ENCODE measurements at regions not wholly inside any gene's neighbourhood (a gene's known extent, or its start where the extent isn't known, plus 50 kb on each side); places are given as distances from the start of the nearest gene placed in this dataset.

DNA sequence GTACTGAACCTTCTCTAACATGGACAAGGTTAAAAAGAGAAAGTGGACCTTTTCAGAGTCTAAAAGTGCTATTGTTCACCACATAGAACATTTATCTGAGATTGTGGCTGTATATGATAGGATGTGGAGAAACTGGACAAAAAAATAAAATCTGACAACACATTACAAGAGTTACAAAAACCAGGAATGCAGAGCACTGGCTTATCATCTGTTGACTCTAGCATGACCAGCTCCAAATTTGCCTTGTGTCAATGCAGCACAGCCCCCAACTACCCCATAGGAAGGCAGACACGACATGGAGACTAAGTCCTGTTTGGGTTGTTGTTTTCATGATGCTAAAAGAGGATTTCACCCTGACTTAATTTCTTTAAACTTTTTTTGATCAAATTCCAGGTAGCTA, 436.9 kb upstream of the MARCKS start:
- Mint-ChIP-seq H3K27me3 (no peaks in the 10 kb centered on the region), H3K36me3 (no peaks in the 10 kb centered on the region), H3K27ac (no peak overlapping the region), H3K9me3 (peaks cover 0 to 4% (median 0%) of the 10 kb centered on the region in 3 donors), H3K4me3 (no peak overlapping the region), H3K4me1 (no peaks in the 10 kb centered on the region)
- Histone ChIP-seq H3K36me3 (ENCODE audit: control insufficient read depth in 2 of 2, extremely low read depth in 1 of 2, insufficient read depth in 1 of 2, low read length in 1 of 2) (no peaks in the 10 kb centered on the region), H3K4me1 (ENCODE audit: control insufficient read depth in 1 of 2, extremely low read depth in 1 of 2, insufficient read depth in 2 of 2, low read length in 2 of 2) (no peaks in the 10 kb centered on the region), H3K27me3 (replicated peaks in 1 of 2; ENCODE audit: control insufficient read depth in 2 of 2, extremely low read depth in 1 of 2, insufficient read depth in 2 of 2, low read length in 1 of 2) (no peaks in the 10 kb centered on the region), H3K9me3 (no peaks in the 10 kb centered on the region), H3K4me3 (ENCODE audit: control insufficient read depth in 1 of 2, extremely low read depth in 1 of 2, low read length in 1 of 2) (no peak overlapping the region), H3K27ac (ENCODE audit: low read length) (no peak overlapping the region)
- no peak for DNase-seq
- ChIA-PET POLR2A (no interaction called here), CTCF (no interaction called here)
- no peak for ATAC-seq (replicated peaks in 1 of 4)
- WGBS (ENCODE audit: insufficient coverage), result no CpG with 5 or more reads among the region's 1 CpG

DNA sequence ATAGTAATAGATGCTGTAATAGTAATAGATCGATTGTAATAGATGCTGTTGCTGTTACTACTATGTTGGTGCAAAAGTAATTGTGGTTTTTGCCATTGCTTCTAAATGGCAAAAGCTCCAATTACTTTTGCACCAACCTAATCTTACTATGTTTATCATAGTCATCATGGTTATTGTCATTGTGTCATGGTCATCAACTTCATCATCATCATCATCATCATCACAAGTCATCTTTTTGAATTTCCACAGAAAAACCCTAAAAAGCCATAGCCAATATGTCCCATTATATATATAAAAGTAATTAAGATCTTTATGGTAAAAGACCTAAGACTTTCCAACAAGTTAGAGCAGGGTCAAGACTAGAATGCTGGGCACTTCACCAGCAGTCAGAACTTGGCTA, 435.1 kb upstream of the MARCKS start:
- Histone ChIP-seq H3K9me3 (no peaks in the 10 kb centered on the region), H3K27ac (ENCODE audit: low read length) (no peak overlapping the region), H3K27me3 (replicated peaks in 1 of 2; ENCODE audit: control insufficient read depth in 2 of 2, extremely low read depth in 1 of 2, insufficient read depth in 2 of 2, low read length in 1 of 2) (no peaks in the 10 kb centered on the region), H3K36me3 (ENCODE audit: control insufficient read depth in 2 of 2, extremely low read depth in 1 of 2, insufficient read depth in 1 of 2, low read length in 1 of 2) (no peaks in the 10 kb centered on the region), H3K4me1 (ENCODE audit: control insufficient read depth in 1 of 2, extremely low read depth in 1 of 2, insufficient read depth in 2 of 2, low read length in 2 of 2) (no peaks in the 10 kb centered on the region), H3K4me3 (ENCODE audit: control insufficient read depth in 1 of 2, extremely low read depth in 1 of 2, low read length in 1 of 2) (no peak overlapping the region)
- H3K4me3 Mint-ChIP-seq, result no peak overlapping the region
- no peak overlapping the region for H3K27ac Mint-ChIP-seq
- CTCF ChIA-PET, result no interaction called here
- POLR2A ChIA-PET, result no interaction called here
- peaks cover 0 to 4% (median 0%) of the 10 kb centered on the region in 3 donors for H3K9me3 Mint-ChIP-seq
- ATAC-seq (replicated peaks in 1 of 4) (no peak), DNase-seq (no peak)
- no peaks in the 10 kb centered on the region for H3K27me3 Mint-ChIP-seq
- no CpG with 5 or more reads among the region's 1 CpG for WGBS (ENCODE audit: insufficient coverage)
- no peaks in the 10 kb centered on the region for H3K4me1 Mint-ChIP-seq
- H3K36me3 Mint-ChIP-seq, result no peaks in the 10 kb centered on the region

DNA sequence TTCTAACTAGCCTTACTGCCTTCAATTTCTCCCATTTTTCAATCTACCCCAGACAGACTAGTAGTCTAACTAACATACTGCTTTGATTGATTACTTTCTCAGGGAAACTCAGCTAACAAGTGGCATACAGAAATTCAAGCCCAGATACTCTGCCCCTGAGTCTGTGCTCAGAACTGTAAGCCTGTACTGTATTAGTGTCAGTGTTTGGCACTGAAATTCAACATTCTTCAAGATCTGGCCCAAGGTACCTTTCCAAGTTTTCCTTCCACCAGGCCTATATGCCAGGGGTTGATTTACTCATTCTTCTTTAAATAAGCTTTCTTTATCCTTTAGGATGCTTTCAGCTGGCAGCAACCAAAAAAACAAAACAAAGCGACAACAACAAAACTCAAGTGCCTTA, 433.2 kb upstream of the MARCKS start:
- Mint-ChIP-seq H3K36me3 (no peaks in the 10 kb centered on the region), H3K27me3 (no peaks in the 10 kb centered on the region), H3K9me3 (no peaks in the 10 kb centered on the region), H3K4me1 (no peaks in the 10 kb centered on the region), H3K4me3 (no peak overlapping the region), H3K27ac (no peak overlapping the region)
- DNase-seq (no peak), ATAC-seq (replicated peaks in 1 of 4) (no peak)
- no peaks in the 10 kb centered on the region for H3K36me3 ChIP-seq (ENCODE audit: control insufficient read depth in 2 of 2, extremely low read depth in 1 of 2, insufficient read depth in 1 of 2, low read length in 1 of 2)
- ChIA-PET POLR2A (no interaction called here), CTCF (no interaction called here)
- no peaks in the 10 kb centered on the region for H3K9me3 ChIP-seq
- WGBS (ENCODE audit: insufficient coverage), result no CpG with 5 or more reads among the region's 1 CpG
- no peak overlapping the region for H3K27ac ChIP-seq (ENCODE audit: low read length)
- H3K4me1 ChIP-seq (ENCODE audit: control insufficient read depth in 1 of 2, extremely low read depth in 1 of 2, insufficient read depth in 2 of 2, low read length in 2 of 2), result no peaks in the 10 kb centered on the region
- no peaks in the 10 kb centered on the region for H3K27me3 ChIP-seq (replicated peaks in 1 of 2; ENCODE audit: control insufficient read depth in 2 of 2, extremely low read depth in 1 of 2, insufficient read depth in 2 of 2, low read length in 1 of 2)
- no peak overlapping the region for H3K4me3 ChIP-seq (ENCODE audit: control insufficient read depth in 1 of 2, extremely low read depth in 1 of 2, low read length in 1 of 2)

DNA sequence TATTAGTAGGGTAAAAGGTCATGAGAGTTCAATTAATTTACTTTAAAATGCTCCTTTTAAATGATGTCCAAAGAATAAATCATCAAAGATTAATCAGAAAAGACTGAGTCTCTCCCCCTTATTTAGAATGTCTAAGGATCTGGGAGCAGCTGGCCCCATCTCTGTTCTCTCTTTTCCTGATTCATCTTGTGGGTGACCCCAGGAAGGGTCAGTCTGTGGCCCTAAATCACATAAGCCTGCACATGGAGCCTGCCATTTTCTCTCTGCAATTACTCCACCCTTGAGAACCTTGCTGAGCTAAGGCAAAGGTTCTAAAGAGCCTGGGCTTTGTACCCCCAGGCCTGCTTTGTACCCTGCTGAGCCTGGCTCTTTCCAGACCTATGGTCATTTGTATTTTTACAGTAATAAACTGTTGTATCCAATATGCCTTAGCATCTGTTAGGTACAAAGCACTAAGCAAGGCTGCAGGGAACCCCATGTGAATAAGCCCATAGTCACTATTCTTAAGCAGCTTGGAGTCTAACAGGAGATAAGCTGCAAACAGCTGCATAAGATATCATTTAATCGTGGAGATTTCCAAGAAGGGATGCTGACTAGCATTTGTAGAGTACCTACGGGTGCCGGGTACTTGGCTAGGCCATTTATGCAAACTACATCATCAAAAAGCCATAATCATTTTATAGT, 431.0 kb upstream of the MARCKS start:
- WGBS (ENCODE audit: insufficient coverage), result no CpG with 5 or more reads among the region's 3 CpGs
- POLR2A ChIA-PET, result no interaction called here

DNA sequence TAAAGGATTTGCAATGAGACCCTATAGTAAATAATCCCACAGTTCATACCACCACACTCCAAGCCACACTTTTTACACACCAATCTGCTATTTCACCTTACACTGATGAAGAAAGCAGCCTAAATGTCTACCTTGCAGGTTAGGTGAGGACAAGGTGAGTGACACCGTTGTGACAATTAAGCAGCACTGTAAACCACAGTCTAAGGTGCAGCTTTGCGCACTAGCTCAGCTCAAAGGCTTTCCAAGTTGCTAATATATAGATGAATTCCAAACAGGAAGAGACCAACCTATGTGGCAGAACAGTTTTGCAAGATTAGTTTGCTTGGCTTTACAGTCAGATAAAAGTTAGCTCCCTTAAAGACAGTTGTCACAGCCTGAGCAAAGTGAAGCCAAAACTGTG, 429.5 kb upstream of the MARCKS start:
- CTCF ChIA-PET, result no interaction called here
- H3K27ac Mint-ChIP-seq, result no peak overlapping the region

More for the DNA sequence above, 431.0 kb upstream of the MARCKS start:
- H3K27me3 ChIP-seq (replicated peaks in 1 of 2; ENCODE audit: control insufficient read depth in 2 of 2, extremely low read depth in 1 of 2, insufficient read depth in 2 of 2, low read length in 1 of 2), result no peaks in the 10 kb centered on the region
- H3K27ac Mint-ChIP-seq, result no peak overlapping the region
- CTCF ChIA-PET, result no interaction called here
- H3K4me1 Mint-ChIP-seq, result no peaks in the 10 kb centered on the region
- no peak overlapping the region for H3K4me3 Mint-ChIP-seq
- no peaks in the 10 kb centered on the region for H3K36me3 Mint-ChIP-seq
- H3K9me3 ChIP-seq, result no peaks in the 10 kb centered on the region
- no peaks in the 10 kb centered on the region for H3K36me3 ChIP-seq (ENCODE audit: control insufficient read depth in 2 of 2, extremely low read depth in 1 of 2, insufficient read depth in 1 of 2, low read length in 1 of 2)
- H3K4me3 ChIP-seq (ENCODE audit: control insufficient read depth in 1 of 2, extremely low read depth in 1 of 2, low read length in 1 of 2), result no peak overlapping the region
- DNase-seq (no peak), ATAC-seq (replicated peaks in 1 of 4) (no peak)
- no peaks in the 10 kb centered on the region for H3K27me3 Mint-ChIP-seq
- no peaks in the 10 kb centered on the region for H3K9me3 Mint-ChIP-seq
- H3K4me1 ChIP-seq (ENCODE audit: control insufficient read depth in 1 of 2, extremely low read depth in 1 of 2, insufficient read depth in 2 of 2, low read length in 2 of 2), result no peaks in the 10 kb centered on the region
- H3K27ac ChIP-seq (ENCODE audit: low read length), result no peak overlapping the region

DNA sequence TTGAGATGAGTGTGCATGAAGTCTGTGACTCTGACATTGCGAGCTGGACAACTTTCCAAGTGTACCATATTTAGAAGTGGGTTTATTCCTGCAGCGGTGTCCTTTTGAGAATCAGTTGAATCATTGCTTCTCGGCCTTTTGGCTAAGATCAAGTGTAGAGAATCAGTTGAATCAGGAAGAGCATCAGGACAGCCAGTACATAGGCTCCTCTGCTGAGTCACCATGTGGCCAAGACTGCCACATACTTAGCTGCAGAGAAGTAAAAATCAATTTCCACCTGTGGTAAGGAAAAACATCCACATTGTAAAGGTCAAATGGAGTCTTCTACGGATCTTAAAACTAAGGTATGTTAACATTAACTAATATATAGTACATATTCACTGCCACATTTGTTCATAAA, 428.4 kb upstream of the MARCKS start:
- CTCF ChIA-PET, result interaction anchor here in 1 of 2 donors (0.8 kb wide), 1 partner anchor 1255 kb away, joined by 3 read pairs; no protein-coding TSS in a partner anchor
- Mint-ChIP-seq H3K4me3 (no peak overlapping the region), H3K27me3 (no peaks in the 10 kb centered on the region), H3K36me3 (no peaks in the 10 kb centered on the region), H3K4me1 (no peaks in the 10 kb centered on the region), H3K9me3 (no peaks in the 10 kb centered on the region), H3K27ac (no peak overlapping the region)
- ATAC-seq (replicated peaks in 1 of 4) (no peak), DNase-seq (no peak)
- Histone ChIP-seq H3K27me3 (replicated peaks in 1 of 2; ENCODE audit: control insufficient read depth in 2 of 2, extremely low read depth in 1 of 2, insufficient read depth in 2 of 2, low read length in 1 of 2) (no peaks in the 10 kb centered on the region), H3K9me3 (no peaks in the 10 kb centered on the region), H3K36me3 (ENCODE audit: control insufficient read depth in 2 of 2, extremely low read depth in 1 of 2, insufficient read depth in 1 of 2, low read length in 1 of 2) (no peaks in the 10 kb centered on the region), H3K4me3 (ENCODE audit: control insufficient read depth in 1 of 2, extremely low read depth in 1 of 2, low read length in 1 of 2) (no peak overlapping the region), H3K4me1 (ENCODE audit: control insufficient read depth in 1 of 2, extremely low read depth in 1 of 2, insufficient read depth in 2 of 2, low read length in 2 of 2) (no peaks in the 10 kb centered on the region), H3K27ac (ENCODE audit: low read length) (no peak overlapping the region)
- POLR2A ChIA-PET, result no interaction called here
- WGBS (ENCODE audit: insufficient coverage), result 83% methylated on average over 2 of the region's 4 CpGs

More for the DNA sequence above, 429.5 kb upstream of the MARCKS start:
- no peaks in the 10 kb centered on the region for H3K36me3 Mint-ChIP-seq
- Histone ChIP-seq H3K4me3 (ENCODE audit: control insufficient read depth in 1 of 2, extremely low read depth in 1 of 2, low read length in 1 of 2) (no peak overlapping the region), H3K27me3 (replicated peaks in 1 of 2; ENCODE audit: control insufficient read depth in 2 of 2, extremely low read depth in 1 of 2, insufficient read depth in 2 of 2, low read length in 1 of 2) (no peaks in the 10 kb centered on the region), H3K4me1 (ENCODE audit: control insufficient read depth in 1 of 2, extremely low read depth in 1 of 2, insufficient read depth in 2 of 2, low read length in 2 of 2) (no peaks in the 10 kb centered on the region), H3K36me3 (ENCODE audit: control insufficient read depth in 2 of 2, extremely low read depth in 1 of 2, insufficient read depth in 1 of 2, low read length in 1 of 2) (no peaks in the 10 kb centered on the region), H3K9me3 (no peaks in the 10 kb centered on the region), H3K27ac (ENCODE audit: low read length) (no peak overlapping the region)
- no peaks in the 10 kb centered on the region for H3K4me1 Mint-ChIP-seq
- no peaks in the 10 kb centered on the region for H3K27me3 Mint-ChIP-seq
- no peak overlapping the region for H3K4me3 Mint-ChIP-seq
- no peaks in the 10 kb centered on the region for H3K9me3 Mint-ChIP-seq
- ATAC-seq (replicated peaks in 1 of 4) (no peak), DNase-seq (no peak)
- POLR2A ChIA-PET, result no interaction called here
- WGBS (ENCODE audit: insufficient coverage), result 100% methylated on average over 2 of the region's 2 CpGs
